SJCRH30 (cell line): ENCODE measurements at regions not wholly inside any gene's neighbourhood (a gene's known extent, or its start where the extent isn't known, plus 50 kb on each side); places are given as distances from the start of the nearest gene placed in this dataset.
"Not testable (repeated sequence)": the region's sequence is repeated elsewhere in the genome, so short reads cannot be mapped to it uniquely, and the experiment has no call there.

Experiments used
- DNase-seq, 2 experiments: peaks; one replicate each; pipeline ENCODE4 v3.0.0-alpha.2; 2015 to 2020
- H3K27ac ChIP-seq: fragments of 250-450 bp; sonication (Bioruptor Pico); 2 replicates; pipeline ENCODE4 v1.5.1; 2020; ENCODE audit warnings: mild to moderate bottlenecking, moderate library complexity
- H3K27me3 ChIP-seq: fragments of 250-450 bp; sonication (Bioruptor Pico); 2 replicates; pipeline ENCODE4 v1.5.1; 2020; ENCODE audit warnings: mild to moderate bottlenecking, moderate library complexity
- H3K36me3 ChIP-seq: fragments of 250-450 bp; sonication (Bioruptor Pico); 2 replicates; pipeline ENCODE4 v1.5.1; 2020; ENCODE audit warnings: mild to moderate bottlenecking, moderate library complexity
- H3K4me1 ChIP-seq: fragments of 250-450 bp; sonication (Bioruptor Pico); 2 replicates; pipeline ENCODE4 v1.5.1; 2020; ENCODE audit warnings: mild to moderate bottlenecking, moderate library complexity
- H3K4me3 ChIP-seq: fragments of 250-450 bp; sonication (Bioruptor Pico); 2 replicates; pipeline ENCODE4 v1.5.1; 2020; ENCODE audit warnings: mild to moderate bottlenecking, moderate library complexity
- H3K9me3 ChIP-seq: fragments of 250-450 bp; sonication (Bioruptor Pico); replicated peaks from 2 replicates; pipeline ENCODE4 v1.5.1; 2020; ENCODE audit warnings: mild to moderate bottlenecking, moderate library complexity

DNA sequence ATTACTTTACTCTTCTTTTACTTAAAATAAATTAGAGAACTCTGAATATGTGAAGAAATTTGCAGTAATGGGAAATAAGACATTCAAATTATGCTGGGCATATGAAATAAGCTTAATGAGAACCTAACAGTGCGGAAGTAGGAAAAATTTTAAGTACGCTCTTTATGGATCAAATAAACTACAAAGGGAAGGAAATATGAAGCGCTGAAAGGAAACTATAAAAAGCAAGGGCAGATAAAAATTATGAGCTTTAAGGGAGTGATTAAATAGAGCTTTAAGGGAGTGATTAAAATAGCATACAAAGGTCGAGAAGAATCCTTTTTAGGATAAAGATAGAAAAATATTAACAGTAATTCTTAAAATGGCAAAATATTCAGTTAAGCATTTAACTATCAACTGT, 118.3 kb upstream of the AADACL2 start:
- Histone ChIP-seq H3K4me1 (no peaks in the 10 kb centered on the region), H3K4me3 (no peak overlapping the region), H3K9me3 (no peaks in the 10 kb centered on the region), H3K36me3 (no peaks in the 10 kb centered on the region), H3K27ac (no peak overlapping the region), H3K27me3 (no peaks in the 10 kb centered on the region)
- no peak for DNase-seq

DNA sequence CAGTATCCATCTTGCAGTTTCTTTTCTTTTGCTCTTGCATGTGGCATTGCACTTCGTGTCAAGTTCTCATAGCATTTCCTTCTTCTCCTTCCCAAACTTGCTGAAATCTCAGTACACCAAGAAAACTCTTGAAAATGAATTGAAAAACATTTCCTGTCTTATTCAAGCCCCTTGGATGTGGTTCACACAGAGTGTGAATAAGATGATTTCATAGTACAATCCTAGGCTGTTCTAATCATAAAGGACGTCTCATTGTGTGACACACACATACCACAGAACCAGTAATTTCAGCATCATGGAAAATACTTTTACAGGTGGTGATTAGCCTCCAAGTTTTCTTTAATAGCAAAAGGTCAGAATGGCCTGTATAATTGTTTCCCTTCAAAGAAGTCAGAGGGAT, 121.6 kb upstream of the AADACL2 start:
- H3K27ac ChIP-seq, result no peak overlapping the region

DNA sequence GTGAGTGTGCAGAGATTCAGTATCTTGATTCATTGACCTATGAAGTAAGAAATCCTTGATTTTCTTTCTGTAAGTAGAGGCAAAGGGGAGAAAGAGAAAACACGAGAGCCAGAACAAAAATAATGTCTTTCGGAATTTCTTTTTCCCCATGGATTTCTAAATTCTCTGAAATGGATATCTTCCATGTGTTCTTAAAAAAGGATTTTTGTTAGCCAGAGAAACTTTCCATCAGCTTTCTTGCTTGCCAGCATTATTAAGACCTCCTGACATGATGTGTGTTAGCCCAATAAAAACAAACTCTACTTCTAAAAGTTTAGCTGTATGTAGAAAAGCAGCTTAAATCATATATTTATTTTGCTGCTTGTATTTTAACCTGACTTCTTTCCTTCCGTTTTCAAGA, 122.3 kb upstream of the AADACL2 start:
- no peak overlapping the region for H3K4me3 ChIP-seq
- H3K9me3 ChIP-seq, result no peaks in the 10 kb centered on the region
- no peaks in the 10 kb centered on the region for H3K4me1 ChIP-seq
- no peak overlapping the region for H3K27ac ChIP-seq
- H3K36me3 ChIP-seq, result no peaks in the 10 kb centered on the region
- DNase-seq, result no peak
- no peaks in the 10 kb centered on the region for H3K27me3 ChIP-seq

More for the DNA sequence above, 121.6 kb upstream of the AADACL2 start:
- Histone ChIP-seq H3K9me3 (no peaks in the 10 kb centered on the region), H3K27me3 (no peaks in the 10 kb centered on the region), H3K36me3 (no peaks in the 10 kb centered on the region), H3K4me3 (no peak overlapping the region), H3K4me1 (no peaks in the 10 kb centered on the region)
- no peak for DNase-seq

DNA sequence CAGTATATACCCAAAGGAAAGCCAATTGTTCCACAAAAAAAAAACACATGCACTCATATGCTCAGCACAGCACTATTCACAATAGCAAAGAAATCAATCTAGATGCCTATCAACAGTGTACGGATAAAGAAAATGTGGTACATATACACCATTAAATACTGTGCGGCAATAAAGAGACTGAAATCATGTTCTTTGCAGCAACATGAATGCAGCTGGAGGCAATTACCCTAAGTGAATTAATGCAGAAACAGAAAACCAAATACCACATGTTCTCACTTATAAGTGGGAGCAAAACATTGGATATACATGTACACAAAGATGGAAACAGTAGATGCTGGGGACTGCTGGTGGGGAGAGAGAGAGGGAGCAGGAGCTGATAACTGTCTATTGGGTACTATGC, 124.2 kb upstream of the AADACL2 start:
- Histone ChIP-seq H3K9me3 (no peaks in the 10 kb centered on the region), H3K4me3 (no peak overlapping the region), H3K27ac (no peak overlapping the region), H3K27me3 (no peaks in the 10 kb centered on the region), H3K4me1 (no peaks in the 10 kb centered on the region), H3K36me3 (no peaks in the 10 kb centered on the region)
- DNase-seq, result no peak

DNA sequence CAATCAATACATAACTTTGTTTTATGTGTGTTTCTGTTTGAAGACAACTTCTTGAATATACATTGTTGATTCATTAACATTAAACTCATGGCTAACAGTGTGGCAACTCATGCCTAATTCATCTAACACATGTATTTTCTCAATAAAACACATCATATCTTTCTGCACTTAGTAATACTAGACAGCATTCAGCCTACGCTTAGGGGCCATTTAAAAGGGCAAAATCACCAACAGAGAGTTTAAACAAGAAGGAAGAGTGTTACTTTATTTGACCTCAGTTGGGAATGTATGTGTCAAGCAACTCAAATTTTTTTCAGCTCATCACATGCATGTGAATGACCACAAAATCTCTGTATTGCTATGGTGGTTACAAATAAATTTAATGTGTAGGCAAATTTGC, 128.8 kb upstream of the AADACL2 start:
- H3K27ac ChIP-seq, result no peak overlapping the region
- no peak for DNase-seq
- no peak overlapping the region for H3K4me3 ChIP-seq
- no peaks in the 10 kb centered on the region for H3K36me3 ChIP-seq
- no peaks in the 10 kb centered on the region for H3K27me3 ChIP-seq
- H3K4me1 ChIP-seq, result no peaks in the 10 kb centered on the region
- H3K9me3 ChIP-seq, result no peaks in the 10 kb centered on the region

DNA sequence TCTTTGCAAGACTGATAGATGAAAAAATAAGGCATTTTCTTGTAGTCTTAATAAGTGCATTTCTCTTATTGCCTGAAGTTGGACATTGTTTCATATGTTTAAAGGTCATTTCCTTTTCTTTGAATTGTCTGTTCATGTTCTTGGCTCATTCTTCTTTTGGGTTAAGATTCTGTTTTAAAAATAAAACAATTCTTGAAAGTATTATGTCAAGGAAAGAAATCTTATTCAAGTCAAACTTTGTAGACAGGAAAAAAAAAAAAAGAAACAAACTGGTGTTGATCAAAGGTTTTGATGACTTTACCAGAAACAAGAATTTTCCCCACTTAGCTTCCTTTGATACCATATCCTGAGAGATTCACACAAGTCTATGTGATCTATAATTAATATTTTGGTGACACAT, 132.9 kb upstream of the AADACL2 start:
- no peak overlapping the region for H3K27ac ChIP-seq
- H3K9me3 ChIP-seq, result no peaks in the 10 kb centered on the region
- H3K27me3 ChIP-seq, result no peaks in the 10 kb centered on the region
- no peak overlapping the region for H3K4me3 ChIP-seq
- no peak for DNase-seq
- no peaks in the 10 kb centered on the region for H3K36me3 ChIP-seq
- H3K4me1 ChIP-seq, result no peaks in the 10 kb centered on the region

DNA sequence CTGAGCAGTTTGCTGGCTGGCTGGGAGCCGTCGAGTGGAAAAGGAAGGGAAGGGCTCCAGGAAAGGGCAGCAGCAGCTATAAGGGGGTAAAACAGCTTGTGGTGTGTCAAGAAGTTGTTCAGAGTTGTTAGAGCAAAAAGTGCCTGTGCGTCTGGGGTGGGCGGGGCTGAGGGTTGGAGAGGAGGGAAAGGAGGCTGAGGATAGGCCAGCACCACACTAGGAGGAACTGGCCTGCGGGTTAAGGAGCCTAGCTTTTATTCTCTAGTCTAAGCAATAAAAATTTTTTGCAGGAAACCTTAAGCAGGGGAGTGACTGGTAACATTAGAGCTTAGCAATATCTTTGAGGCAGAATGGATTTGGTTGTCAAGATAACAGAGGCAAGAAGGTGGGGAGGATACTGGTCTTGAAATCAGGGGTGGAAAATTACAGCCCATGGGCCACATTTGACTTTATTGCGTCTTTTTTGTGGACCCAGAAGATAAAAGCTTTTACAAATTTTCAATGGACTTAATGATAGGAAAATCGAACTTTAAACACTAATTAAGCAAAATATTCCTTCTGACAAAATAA, 134.5 kb upstream of the AADACL2 start:
- Histone ChIP-seq H3K27me3 (no peaks in the 10 kb centered on the region), H3K36me3 (no peaks in the 10 kb centered on the region), H3K27ac (no peak overlapping the region), H3K4me1 (no peaks in the 10 kb centered on the region), H3K9me3 (no peaks in the 10 kb centered on the region), H3K4me3 (no peak overlapping the region)
- no peak for DNase-seq

DNA sequence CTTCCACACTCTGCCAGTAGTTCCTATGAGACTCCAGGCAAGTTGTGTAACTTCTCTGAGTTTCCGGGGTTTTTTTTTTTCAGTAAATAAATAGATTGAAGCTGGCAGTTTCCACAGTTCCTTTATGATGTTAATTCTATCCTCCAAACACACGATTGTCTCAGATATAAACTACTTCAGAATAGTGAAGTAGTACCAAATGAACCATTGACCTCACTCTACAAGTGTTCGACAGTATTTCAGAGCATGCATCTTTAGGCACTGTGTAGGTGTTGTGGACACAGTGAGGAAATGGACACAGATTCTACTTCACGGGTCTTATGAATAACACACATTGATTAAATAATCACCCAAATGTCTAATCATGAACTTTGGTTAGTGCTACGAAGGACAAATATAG, 136.1 kb upstream of the IGSF10 start:
- H3K9me3 ChIP-seq, result no peaks in the 10 kb centered on the region
- no peaks in the 10 kb centered on the region for H3K4me1 ChIP-seq
- DNase-seq, result no peak
- no peaks in the 10 kb centered on the region for H3K27me3 ChIP-seq
- no peaks in the 10 kb centered on the region for H3K36me3 ChIP-seq
- no peak overlapping the region for H3K27ac ChIP-seq
- no peak overlapping the region for H3K4me3 ChIP-seq

DNA sequence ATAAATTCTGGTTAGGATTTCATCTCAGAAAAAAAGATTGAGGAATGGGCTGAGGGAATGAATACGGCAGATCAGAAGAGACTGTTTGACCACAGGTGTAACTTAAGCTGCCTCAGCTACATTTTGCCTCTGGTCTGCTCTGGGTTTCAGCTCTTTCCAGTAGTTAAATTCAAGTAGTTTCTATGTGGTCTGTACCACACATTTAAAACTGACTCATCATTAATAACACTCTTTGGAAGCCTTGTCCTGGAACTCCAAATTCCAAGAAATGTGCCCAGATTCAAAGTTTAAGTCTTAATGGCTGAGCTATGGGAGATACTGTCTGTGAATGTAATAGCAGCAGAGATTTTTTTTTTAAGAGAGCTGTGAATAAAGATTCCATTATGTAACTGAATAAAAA, 133.1 kb upstream of the IGSF10 start:
- H3K4me1 ChIP-seq, result no peaks in the 10 kb centered on the region
- H3K4me3 ChIP-seq, result no peak overlapping the region
- no peak for DNase-seq
- H3K27me3 ChIP-seq, result no peaks in the 10 kb centered on the region
- no peak overlapping the region for H3K27ac ChIP-seq
- no peaks in the 10 kb centered on the region for H3K9me3 ChIP-seq
- no peaks in the 10 kb centered on the region for H3K36me3 ChIP-seq

DNA sequence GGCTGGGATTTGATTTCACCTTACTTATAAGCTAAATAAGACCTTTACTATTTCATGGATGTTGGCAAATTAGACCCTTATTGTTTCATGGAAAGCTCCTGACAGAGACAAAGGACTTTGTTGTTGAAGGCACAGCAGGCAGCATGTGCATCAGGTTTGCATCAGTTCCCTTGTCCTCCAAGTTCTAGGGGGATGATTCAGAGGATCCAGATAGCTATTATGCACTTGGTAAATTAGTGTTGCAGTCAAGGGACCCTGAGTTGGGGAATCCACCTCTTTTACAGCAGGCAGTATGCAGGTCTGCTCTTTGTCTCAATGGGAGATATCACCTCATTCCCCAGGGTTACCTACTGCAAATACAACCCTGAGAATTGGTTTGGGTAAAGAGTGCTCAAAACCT, 131.4 kb upstream of the IGSF10 start:
- Histone ChIP-seq H3K4me1 (no peaks in the 10 kb centered on the region), H3K36me3 (no peaks in the 10 kb centered on the region), H3K9me3 (no peaks in the 10 kb centered on the region), H3K27ac (no peak overlapping the region), H3K27me3 (no peaks in the 10 kb centered on the region), H3K4me3 (no peak overlapping the region)
- no peak for DNase-seq

DNA sequence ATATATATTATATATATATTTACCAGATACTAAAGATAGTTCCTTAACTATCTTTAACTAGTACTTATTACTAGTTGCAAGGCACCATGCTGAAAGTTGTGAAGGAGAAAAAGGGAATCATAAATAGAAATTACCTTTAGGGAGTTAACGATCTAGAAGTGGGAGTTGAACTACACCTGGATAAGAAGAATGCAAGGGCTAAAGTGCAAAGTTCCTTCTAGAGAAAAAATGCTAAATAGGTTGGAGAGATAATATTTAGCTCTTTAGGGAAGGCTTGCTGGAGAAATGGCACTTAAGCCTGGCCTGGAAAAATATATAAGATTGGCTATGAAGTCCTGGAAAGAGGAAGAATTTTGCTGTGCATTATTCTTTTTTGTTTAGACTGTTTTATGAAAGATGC, 130.6 kb upstream of the IGSF10 start:
- Histone ChIP-seq H3K27ac (no peak overlapping the region), H3K9me3 (no peaks in the 10 kb centered on the region), H3K36me3 (no peaks in the 10 kb centered on the region), H3K4me1 (no peaks in the 10 kb centered on the region), H3K27me3 (no peaks in the 10 kb centered on the region), H3K4me3 (no peak overlapping the region)
- DNase-seq, result no peak

DNA sequence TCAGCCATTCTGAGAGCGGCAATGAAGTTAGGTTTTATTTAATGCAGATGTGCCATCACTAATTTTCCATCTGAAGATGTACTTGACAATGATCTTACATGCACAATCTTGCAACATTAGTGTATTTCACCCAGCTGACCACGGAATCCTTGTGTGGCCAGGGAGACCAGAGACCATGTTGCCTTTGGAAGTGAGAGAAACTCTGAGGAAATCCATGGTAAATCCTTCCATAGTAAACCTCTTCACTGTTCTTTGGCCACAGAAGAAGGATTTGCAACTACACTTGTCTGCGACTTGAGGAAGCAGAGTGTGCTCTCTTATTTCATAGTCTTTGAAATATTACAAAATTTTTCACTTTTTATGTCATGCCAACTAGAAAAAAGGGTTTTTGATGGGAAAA, 128.4 kb upstream of the IGSF10 start:
- Histone ChIP-seq H3K27me3 (no peaks in the 10 kb centered on the region), H3K27ac (no peak overlapping the region), H3K4me3 (no peak overlapping the region), H3K4me1 (no peaks in the 10 kb centered on the region), H3K36me3 (no peaks in the 10 kb centered on the region), H3K9me3 (no peaks in the 10 kb centered on the region)
- no peak for DNase-seq

DNA sequence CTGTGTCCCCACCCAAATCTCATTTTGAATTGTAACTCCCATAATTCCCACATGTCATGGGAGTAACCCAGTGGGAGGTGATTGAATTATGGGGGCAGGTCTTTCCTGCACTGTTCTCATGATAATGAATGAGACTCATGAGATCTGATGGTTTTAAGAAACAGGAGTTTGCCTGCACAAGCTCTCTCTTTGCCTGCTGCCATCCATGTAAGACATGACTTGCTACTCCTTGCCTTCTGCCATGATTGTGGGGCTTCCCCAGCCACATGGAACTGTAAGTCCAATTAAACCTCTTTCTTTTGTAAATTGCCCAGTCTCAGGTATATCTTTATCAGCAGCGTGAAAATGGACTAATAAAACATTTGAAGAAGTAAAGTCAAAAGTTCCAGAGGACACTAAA, 126.8 kb upstream of the IGSF10 start:
- not testable (repeated sequence) for H3K4me1 ChIP-seq, DNase-seq, H3K4me3 ChIP-seq, H3K27me3 ChIP-seq, H3K9me3 ChIP-seq, H3K36me3 ChIP-seq, H3K27ac ChIP-seq

DNA sequence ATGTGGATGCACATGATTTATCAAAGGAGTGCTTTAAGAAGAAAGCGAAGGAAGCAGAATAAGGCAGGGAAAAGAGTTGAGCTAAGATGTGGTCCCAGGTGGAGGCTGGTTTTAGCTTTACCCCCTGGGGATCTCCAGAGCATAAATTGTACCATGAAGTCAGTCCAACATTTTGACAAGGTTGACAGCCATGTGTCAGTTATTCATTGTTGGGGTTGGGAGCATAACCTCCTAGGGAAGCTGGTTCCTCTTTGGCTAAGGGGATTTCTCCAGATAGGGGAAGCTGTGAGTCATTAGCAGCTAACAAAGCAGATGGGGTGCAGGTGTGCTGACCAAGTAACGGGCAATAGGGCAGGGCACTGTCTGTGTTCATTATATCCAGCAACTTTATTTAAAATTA, 123.7 kb upstream of the IGSF10 start:
- Histone ChIP-seq H3K27ac (no peak overlapping the region), H3K4me1 (no peaks in the 10 kb centered on the region), H3K36me3 (no peaks in the 10 kb centered on the region)

DNA sequence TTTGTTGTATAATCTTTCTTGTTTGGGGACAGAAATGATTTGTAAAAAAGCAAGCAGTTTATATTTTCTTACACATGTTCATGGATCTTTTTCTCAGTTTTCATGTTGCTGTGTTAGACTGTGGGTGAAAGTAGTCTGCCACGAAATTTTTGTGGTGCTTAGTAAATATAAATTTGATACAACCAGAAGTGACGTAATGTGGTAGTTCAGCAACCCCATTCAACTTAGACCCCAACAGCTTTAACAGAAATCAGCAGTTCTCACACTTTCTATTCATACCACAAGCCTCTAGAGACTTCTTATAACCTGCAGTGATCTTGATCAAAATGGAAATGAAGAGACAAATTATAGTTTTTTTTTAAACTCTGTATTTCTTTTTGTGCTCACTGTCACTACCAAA, 120.2 kb upstream of the IGSF10 start:
- no peaks in the 10 kb centered on the region for H3K36me3 ChIP-seq
- no peaks in the 10 kb centered on the region for H3K9me3 ChIP-seq
- H3K4me3 ChIP-seq, result no peak overlapping the region
- no peaks in the 10 kb centered on the region for H3K27me3 ChIP-seq
- H3K27ac ChIP-seq, result no peak overlapping the region
- H3K4me1 ChIP-seq, result no peaks in the 10 kb centered on the region
- no peak for DNase-seq

More for the DNA sequence above, 123.7 kb upstream of the IGSF10 start:
- no peaks in the 10 kb centered on the region for H3K9me3 ChIP-seq
- DNase-seq, result no peak
- no peak overlapping the region for H3K4me3 ChIP-seq
- no peaks in the 10 kb centered on the region for H3K27me3 ChIP-seq

DNA sequence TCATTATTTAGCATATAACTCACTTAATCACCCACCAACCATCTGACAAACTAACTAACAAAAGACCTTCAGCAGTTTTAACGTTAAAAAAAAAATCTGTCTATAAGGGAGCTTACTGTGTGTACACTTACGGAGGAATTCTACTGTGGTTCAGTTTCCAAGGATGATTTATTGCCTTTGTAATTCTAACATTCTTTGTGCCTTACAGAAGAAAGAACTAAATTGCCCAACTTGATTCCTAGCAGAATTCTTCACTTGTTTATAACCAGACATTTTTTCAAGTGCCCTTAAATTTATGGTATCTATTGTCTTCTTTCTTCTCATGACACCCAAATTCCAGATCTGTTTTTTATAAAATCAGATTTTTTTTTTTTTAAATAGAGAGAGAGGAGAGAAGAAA, 119.7 kb upstream of the IGSF10 start:
- H3K4me3 ChIP-seq, result no peak overlapping the region
- H3K27me3 ChIP-seq, result no peaks in the 10 kb centered on the region

More for the DNA sequence above, 119.7 kb upstream of the IGSF10 start:
- Histone ChIP-seq H3K36me3 (no peaks in the 10 kb centered on the region), H3K27ac (no peak overlapping the region), H3K4me1 (no peaks in the 10 kb centered on the region), H3K9me3 (no peaks in the 10 kb centered on the region)
- no peak for DNase-seq
